Fibroblast of skin of right biceps (primary cell): ENCODE measurements at regions not wholly inside any gene's neighbourhood (a gene's known extent, or its start where the extent isn't known, plus 50 kb on each side); places are given as distances from the start of the nearest gene placed in this dataset.

ENCODE experiments used
- DNase-seq: peaks from one replicate; pipeline ENCODE4 v3.0.0-alpha.2; 2013

- DNase-seq, result no peak
Observed at GRCh38 chr2:70036290-70036689, 51.0 kb upstream of the PCBP1 start.

GRCh38 chr2:70035344-70035844, 51.9 kb upstream of the PCBP1 start:
- DNase-seq, result peak; percentile 42

- DNase-seq, result no peak
Observed at GRCh38 chr2:70030724-70031420, 56.4 kb upstream of the PCBP1 start.

GRCh38 chr2:70029814-70030409, 57.4 kb upstream of the PCBP1 start:
- DNase-seq, result peak; percentile 72

GRCh38 chr2:70024284-70024683, 62.9 kb upstream of the ASPRV1 start:
- no peak for DNase-seq

GRCh38 chr2:70019096-70019495, 57.7 kb upstream of the ASPRV1 start:
- no peak for DNase-seq

- DNase-seq, result no peak
Observed at GRCh38 chr2:70017962-70018361, 56.5 kb upstream of the ASPRV1 start.

- DNase-seq, result no peak
Observed at GRCh38 chr2:70014959-70015358, 53.5 kb upstream of the ASPRV1 start.

- DNase-seq, result no peak
Observed at GRCh38 chr2:70012887-70013286, 51.5 kb upstream of the ASPRV1 start.

GRCh38 chr2:70011786-70012185, 50.4 kb upstream of the ASPRV1 start:
- no peak for DNase-seq

- DNase-seq, result no peak
Observed at GRCh38 chr2:70011335-70011734, 49.9 kb upstream of the ASPRV1 start.
